Dedifferentiated amniotic fluid mesenchymal stem cell (primary cell): ENCODE measurements at regions not wholly inside any gene's neighbourhood (a gene's known extent, or its start where the extent isn't known, plus 50 kb on each side); places are given as distances from the start of the nearest gene placed in this dataset.
"Not testable (repeated sequence)": the region's sequence is repeated elsewhere in the genome, so short reads cannot be mapped to it uniquely, and the experiment has no call there.

Experiments used
- DNase-seq: peaks from one replicate; pipeline ENCODE4 v3.0.0-alpha.2; 2016; ENCODE audit errors: extremely low spot score

- DNase-seq: no peak
These were observed 764.3 kb downstream of the SLC6A15 start for GRCh38 chr12:84148335-84148734.

GRCh38 chr12:84136862-84137367 is 775.7 kb downstream of the SLC6A15 start:
- no peak for DNase-seq

- no peak for DNase-seq
These were observed 776.9 kb downstream of the SLC6A15 start for GRCh38 chr12:84135586-84136279.

- DNase-seq: no peak
These were observed 777.7 kb downstream of the SLC6A15 start for GRCh38 chr12:84134797-84135366.

GRCh38 chr12:84131076-84131475 is 781.5 kb downstream of the SLC6A15 start:
- peak; percentile 53 for DNase-seq

GRCh38 chr12:84128117-84128991 is 784.2 kb downstream of the SLC6A15 start:
- no peak for DNase-seq

- no peak for DNase-seq
These were observed 788.4 kb downstream of the SLC6A15 start for GRCh38 chr12:84124211-84124610.

GRCh38 chr12:84117190-84117589 is 795.4 kb downstream of the SLC6A15 start:
- DNase-seq: no peak

GRCh38 chr12:84113666-84114065 is 798.9 kb downstream of the SLC6A15 start:
- DNase-seq: no peak

GRCh38 chr12:84103886-84104285 is 808.7 kb downstream of the SLC6A15 start:
- not testable (repeated sequence) for DNase-seq

- not testable (repeated sequence) for DNase-seq
These were observed 810.6 kb downstream of the SLC6A15 start for GRCh38 chr12:84101963-84102362.

- DNase-seq: not testable (repeated sequence)
These were observed 813.0 kb downstream of the SLC6A15 start for GRCh38 chr12:84099591-84099990.

- no peak for DNase-seq
These were observed 820.9 kb downstream of the SLC6A15 start for GRCh38 chr12:84091651-84092050.

- DNase-seq: no peak
These were observed 823.2 kb downstream of the SLC6A15 start for GRCh38 chr12:84089356-84089755.

GRCh38 chr12:84085046-84085445 is 827.6 kb downstream of the SLC6A15 start:
- no peak for DNase-seq

- no peak for DNase-seq
These were observed 833.0 kb downstream of the SLC6A15 start for GRCh38 chr12:84079626-84080025.

- DNase-seq: no peak
These were observed 834.9 kb downstream of the SLC6A15 start for GRCh38 chr12:84077679-84078078.

GRCh38 chr12:84075991-84076390 is 836.6 kb downstream of the SLC6A15 start:
- no peak for DNase-seq

GRCh38 chr12:84073401-84073800 is 839.2 kb downstream of the SLC6A15 start:
- DNase-seq: no peak

GRCh38 chr12:84072961-84073360 is 839.6 kb downstream of the SLC6A15 start:
- DNase-seq: no peak

GRCh38 chr12:84070292-84070691 is 842.3 kb downstream of the SLC6A15 start:
- no peak for DNase-seq

GRCh38 chr12:84069699-84070098 is 842.9 kb downstream of the SLC6A15 start:
- no peak for DNase-seq
